Brain microvascular endothelial cell (primary cell): ENCODE measurements at regions not wholly inside any gene's neighbourhood (a gene's known extent, or its start where the extent isn't known, plus 50 kb on each side); places are given as distances from the start of the nearest gene placed in this dataset.

Experiments used
- DNase-seq: peaks from one replicate; pipeline ENCODE4 v3.0.0-alpha.2; 2020
- H3K27ac ChIP-seq: fragments of 250-450 bp; sonication (Bioruptor Pico); 2 replicates; pipeline ENCODE4 v1.5.1; 2020; ENCODE audit warnings: mild to moderate bottlenecking, moderate library complexity
- H3K27me3 ChIP-seq: fragments of 250-450 bp; sonication (Bioruptor Pico); replicated peaks from 2 replicates; pipeline ENCODE4 v1.5.1; 2020; ENCODE audit warnings: mild to moderate bottlenecking
- H3K36me3 ChIP-seq: fragments of 250-450 bp; sonication (Bioruptor Pico); replicated peaks from 2 replicates; pipeline ENCODE4 v1.5.1; 2020; ENCODE audit warnings: mild to moderate bottlenecking
- H3K4me3 ChIP-seq: 2 replicates; pipeline ENCODE4 v1.5.1; 2011; ENCODE audit warnings: low read depth, mild to moderate bottlenecking, control low read depth, low read length, moderate library complexity
- CTCF ChIP-seq: IDR thresholded peaks from 2 replicates; pipeline ENCODE4 v1.5.1; 2011; ENCODE audit warnings: low read depth, mild to moderate bottlenecking, moderate library complexity, low read length, control low read depth, inconsistent platforms; ENCODE audit errors: missing control alignments
- in situ Hi-C: cut with HindIII; loops from 2 replicates; pipeline ENCODE4 v1.10.0; 2017; ENCODE audit warnings: low sequenced_read_pairs, low pct_ligation_motif_present

GRCh38 chr2:106311041-106311370 is 116.9 kb upstream of the UXS1 start:
- no peak for TF ChIP-seq CTCF
- no peak for DNase-seq
- no peaks in the 10 kb centered on the region for H3K27me3 ChIP-seq
- in situ Hi-C loops = no loop called here
- no peak overlapping the region for H3K4me3 ChIP-seq
- H3K27ac ChIP-seq = no peak overlapping the region
- no peaks in the 10 kb centered on the region for H3K36me3 ChIP-seq

GRCh38 chr2:106307860-106308259 is 113.8 kb upstream of the UXS1 start:
- no peak overlapping the region for H3K27ac ChIP-seq
- H3K27me3 ChIP-seq = no peaks in the 10 kb centered on the region
- in situ Hi-C loops = no loop called here
- TF ChIP-seq CTCF = no peak
- H3K4me3 ChIP-seq = no peak overlapping the region
- no peaks in the 10 kb centered on the region for H3K36me3 ChIP-seq
- no peak for DNase-seq

GRCh38 chr2:106306387-106306786 is 112.3 kb upstream of the UXS1 start:
- no peaks in the 10 kb centered on the region for H3K36me3 ChIP-seq
- DNase-seq = no peak
- no peak for TF ChIP-seq CTCF
- in situ Hi-C loops = no loop called here
- H3K27me3 ChIP-seq = no peaks in the 10 kb centered on the region
- no peak overlapping the region for H3K4me3 ChIP-seq
- H3K27ac ChIP-seq = no peak overlapping the region

GRCh38 chr2:106304612-106305184 is 110.6 kb upstream of the UXS1 start:
- H3K36me3 ChIP-seq = no peaks in the 10 kb centered on the region
- no peaks in the 10 kb centered on the region for H3K27me3 ChIP-seq
- no peak for TF ChIP-seq CTCF
- no peak overlapping the region for H3K4me3 ChIP-seq
- in situ Hi-C loops = no loop called here
- no peak for DNase-seq
- no peak overlapping the region for H3K27ac ChIP-seq

- no peak overlapping the region for H3K27ac ChIP-seq
- in situ Hi-C loops = no loop called here
- no peak overlapping the region for H3K4me3 ChIP-seq
- no peaks in the 10 kb centered on the region for H3K36me3 ChIP-seq
- no peak for DNase-seq
- no peaks in the 10 kb centered on the region for H3K27me3 ChIP-seq
- no peak for TF ChIP-seq CTCF
These were observed 105.6 kb upstream of the UXS1 start for GRCh38 chr2:106299696-106300095.

- Histone ChIP-seq H3K4me3 (no peak overlapping the region), H3K27ac (no peak overlapping the region), H3K27me3 (no peaks in the 10 kb centered on the region), H3K36me3 (no peaks in the 10 kb centered on the region)
- no peak for TF ChIP-seq CTCF
- in situ Hi-C loops = no loop called here
- DNase-seq = no peak
These were observed 102.2 kb upstream of the UXS1 start for GRCh38 chr2:106296182-106296815.
